Stimulated activated CD8-positive, alpha-beta memory T cell treated with anti-CD3 and anti-CD28 coated beads, Interleukin-2, amount 100 ng/mL, for 48 hours (primary cell): ENCODE measurements at regions not wholly inside any gene's neighbourhood (a gene's known extent, or its start where the extent isn't known, plus 50 kb on each side); places are given as distances from the start of the nearest gene placed in this dataset.
"Not testable (repeated sequence)": the region's sequence is repeated elsewhere in the genome, so short reads cannot be mapped to it uniquely, and the experiment has no call there.

Experiments used
- DNase-seq, 2 donors: peaks; one replicate each; pipeline ENCODE4 v3.0.0-alpha.2; 2020; ENCODE audit warnings: low read depth in 2 of 2

- DNase-seq = no peak
Observed at GRCh38 chr5:118193194-118193905, 795.0 kb downstream of the DTWD2 start.

- DNase-seq = no peak
Observed at GRCh38 chr5:118185018-118185417, 803.3 kb downstream of the DTWD2 start.

- no peak for DNase-seq
Observed at GRCh38 chr5:118176146-118176545, 812.2 kb downstream of the DTWD2 start.

GRCh38 chr5:118174671-118175070 is 813.7 kb downstream of the DTWD2 start:
- no peak for DNase-seq

- DNase-seq = no peak
Observed at GRCh38 chr5:118173340-118173739, 815.0 kb downstream of the DTWD2 start.

- DNase-seq = no peak
Observed at GRCh38 chr5:118165619-118166018, 822.7 kb downstream of the DTWD2 start.

GRCh38 chr5:118156181-118156580 is 832.2 kb downstream of the DTWD2 start:
- DNase-seq = no peak

GRCh38 chr5:118146824-118147223 is 841.5 kb downstream of the DTWD2 start:
- DNase-seq = no peak

- DNase-seq = no peak
Observed at GRCh38 chr5:118144540-118144939, 843.8 kb downstream of the DTWD2 start.

GRCh38 chr5:118139361-118139760 is 849.0 kb downstream of the DTWD2 start:
- no peak for DNase-seq

GRCh38 chr5:118126159-118126558 is 862.2 kb downstream of the DTWD2 start:
- no peak for DNase-seq

- no peak for DNase-seq
Observed at GRCh38 chr5:118125687-118126086, 862.7 kb downstream of the DTWD2 start.

- no peak for DNase-seq
Observed at GRCh38 chr5:118121258-118121657, 867.1 kb downstream of the DTWD2 start.

GRCh38 chr5:118115791-118116190 is 872.6 kb downstream of the DTWD2 start:
- DNase-seq = no peak

- no peak for DNase-seq
Observed at GRCh38 chr5:118111956-118112355, 876.4 kb downstream of the DTWD2 start.

GRCh38 chr5:118107246-118107645 is 881.1 kb downstream of the DTWD2 start:
- DNase-seq = not testable (repeated sequence)

GRCh38 chr5:118098716-118099115 is 889.6 kb downstream of the DTWD2 start:
- DNase-seq = no peak

GRCh38 chr5:118095115-118095514 is 893.2 kb downstream of the DTWD2 start:
- no peak for DNase-seq

- DNase-seq = no peak
Observed at GRCh38 chr5:118088448-118088847, 899.9 kb downstream of the DTWD2 start.

- no peak for DNase-seq
Observed at GRCh38 chr5:118076490-118076889, 911.9 kb downstream of the DTWD2 start.

GRCh38 chr5:118070041-118070440 is 918.3 kb downstream of the DTWD2 start:
- no peak for DNase-seq

- no peak for DNase-seq
Observed at GRCh38 chr5:118069452-118069851, 918.9 kb downstream of the DTWD2 start.

- no peak for DNase-seq
Observed at GRCh38 chr5:118068886-118069285, 919.5 kb downstream of the DTWD2 start.

GRCh38 chr5:118063836-118064235 is 924.5 kb downstream of the DTWD2 start:
- not testable (repeated sequence) for DNase-seq
